Mesothelial cell of epicardium (in vitro differentiated cells): ENCODE measurements at regions not wholly inside any gene's neighbourhood (a gene's known extent, or its start where the extent isn't known, plus 50 kb on each side); places are given as distances from the start of the nearest gene placed in this dataset.
"Not testable (repeated sequence)": the region's sequence is repeated elsewhere in the genome, so short reads cannot be mapped to it uniquely, and the experiment has no call there.

ENCODE experiments used
- DNase-seq, 2 experiments: peaks; one replicate each; pipeline ENCODE4 v3.0.0; 2021; ENCODE audit warnings: low spot score in 2 of 2; ENCODE audit not compliant: unreplicated experiment in 2 of 2
- H3K27ac Mint-ChIP-seq: 2 replicates; pipeline ENCODE4 v1.8.0; 2021; ENCODE audit warnings: mixed read lengths
- H3K27me3 Mint-ChIP-seq: 2 replicates; pipeline ENCODE4 v1.8.0; 2021; ENCODE audit warnings: low read depth, mixed read lengths
- H3K36me3 Mint-ChIP-seq: 2 replicates; pipeline ENCODE4 v1.8.0; 2021; ENCODE audit warnings: mixed read lengths
- H3K4me1 Mint-ChIP-seq: 2 replicates; pipeline ENCODE4 v1.8.0; 2021; ENCODE audit warnings: mixed read lengths
- H3K4me3 Mint-ChIP-seq: 2 replicates; pipeline ENCODE4 v1.8.0; 2021; ENCODE audit warnings: mild to moderate bottlenecking, moderate library complexity, mixed read lengths
- H3K9me3 Mint-ChIP-seq: 2 replicates; pipeline ENCODE4 v1.8.0; 2021; ENCODE audit warnings: mixed read lengths
- CTCF ChIP-seq: fragments of 200-600 bp; sonication (generic); IDR thresholded peaks from one replicate; pipeline ENCODE4 v1.5.0; 2021; ENCODE audit warnings: antibody characterized with exemption; ENCODE audit not compliant: unreplicated experiment

- no peak overlapping the region for H3K27ac Mint-ChIP-seq
Measured at GRCh38 chr3:86828751-86829150, 162.2 kb downstream of the VGLL3 start.

GRCh38 chr3:86827582-86827981, 163.4 kb downstream of the VGLL3 start:
- not testable (repeated sequence) for H3K36me3 Mint-ChIP-seq, H3K27ac Mint-ChIP-seq, H3K9me3 Mint-ChIP-seq, H3K27me3 Mint-ChIP-seq, H3K4me1 Mint-ChIP-seq, H3K4me3 Mint-ChIP-seq, DNase-seq

More at GRCh38 chr3:86828751-86829150, 162.2 kb downstream of the VGLL3 start:
- Mint-ChIP-seq H3K36me3 (no peaks in the 10 kb centered on the region), H3K9me3 (peaks cover 4% of the 10 kb centered on the region), H3K4me1 (peaks cover 3% of the 10 kb centered on the region), H3K27me3 (no peaks in the 10 kb centered on the region), H3K4me3 (no peak overlapping the region)
- no peak for DNase-seq
- TF ChIP-seq CTCF: no peak

GRCh38 chr3:86826292-86826691, 164.7 kb downstream of the VGLL3 start:
- peaks cover 3% of the 10 kb centered on the region for H3K4me1 Mint-ChIP-seq
- no peak for DNase-seq
- peaks cover 8% of the 10 kb centered on the region for H3K9me3 Mint-ChIP-seq
- H3K27ac Mint-ChIP-seq: no peak overlapping the region
- no peaks in the 10 kb centered on the region for H3K36me3 Mint-ChIP-seq
- no peak overlapping the region for H3K4me3 Mint-ChIP-seq
- no peaks in the 10 kb centered on the region for H3K27me3 Mint-ChIP-seq
- no peak for TF ChIP-seq CTCF

- no peaks in the 10 kb centered on the region for H3K36me3 Mint-ChIP-seq
- no peak for TF ChIP-seq CTCF
- no peaks in the 10 kb centered on the region for H3K27me3 Mint-ChIP-seq
- H3K4me3 Mint-ChIP-seq: no peak overlapping the region
- H3K4me1 Mint-ChIP-seq: peaks cover 15% of the 10 kb centered on the region
- peaks cover 1% of the 10 kb centered on the region for H3K9me3 Mint-ChIP-seq
- H3K27ac Mint-ChIP-seq: peak overlapping the region; percentile 39
- no peak for DNase-seq
Measured at GRCh38 chr3:86815880-86816279, 175.1 kb downstream of the VGLL3 start.

- Mint-ChIP-seq H3K9me3 (peaks cover 6% of the 10 kb centered on the region), H3K36me3 (no peaks in the 10 kb centered on the region), H3K27me3 (no peaks in the 10 kb centered on the region), H3K4me3 (no peak overlapping the region), H3K27ac (peak overlapping the region; percentile 10), H3K4me1 (peaks cover 15% of the 10 kb centered on the region)
- DNase-seq: no peak
- TF ChIP-seq CTCF: no peak
Measured at GRCh38 chr3:86814918-86815655, 175.9 kb downstream of the VGLL3 start.

GRCh38 chr3:86814321-86814720, 176.6 kb downstream of the VGLL3 start:
- Mint-ChIP-seq H3K9me3 (peaks cover 6% of the 10 kb centered on the region), H3K36me3 (no peaks in the 10 kb centered on the region), H3K27me3 (no peaks in the 10 kb centered on the region), H3K27ac (no peak overlapping the region), H3K4me3 (no peak overlapping the region), H3K4me1 (peaks cover 15% of the 10 kb centered on the region)
- TF ChIP-seq CTCF: no peak
- DNase-seq: no peak
